GM12864 (cell line): ENCODE measurements at regions not wholly inside any gene's neighbourhood (a gene's known extent, or its start where the extent isn't known, plus 50 kb on each side); places are given as distances from the start of the nearest gene placed in this dataset.

ENCODE experiments used
- DNase-seq: peaks from one replicate; pipeline ENCODE4 v3.0.0-alpha.2; 2011; ENCODE audit warnings: low read depth
- H3K4me3 ChIP-seq: 2 replicates; pipeline ENCODE4 v1.5.1; 2011; ENCODE audit warnings: mild to moderate bottlenecking, low read depth, low read length, control low read depth
- TF ChIP-seq, protein P1 (sequence below): IDR thresholded peaks from 2 replicates; pipeline ENCODE4 v1.5.1; 2011; ENCODE audit warnings: low read depth, mild to moderate bottlenecking, moderate library complexity, low read length, control low read depth, inconsistent platforms; ENCODE audit errors: missing control alignments

GRCh38 chr3:193768070-193768394 lies 175.0 kb downstream of the OPA1 start:
- no peak overlapping the region for H3K4me3 ChIP-seq
- TF ChIP-seq, protein P1, sequence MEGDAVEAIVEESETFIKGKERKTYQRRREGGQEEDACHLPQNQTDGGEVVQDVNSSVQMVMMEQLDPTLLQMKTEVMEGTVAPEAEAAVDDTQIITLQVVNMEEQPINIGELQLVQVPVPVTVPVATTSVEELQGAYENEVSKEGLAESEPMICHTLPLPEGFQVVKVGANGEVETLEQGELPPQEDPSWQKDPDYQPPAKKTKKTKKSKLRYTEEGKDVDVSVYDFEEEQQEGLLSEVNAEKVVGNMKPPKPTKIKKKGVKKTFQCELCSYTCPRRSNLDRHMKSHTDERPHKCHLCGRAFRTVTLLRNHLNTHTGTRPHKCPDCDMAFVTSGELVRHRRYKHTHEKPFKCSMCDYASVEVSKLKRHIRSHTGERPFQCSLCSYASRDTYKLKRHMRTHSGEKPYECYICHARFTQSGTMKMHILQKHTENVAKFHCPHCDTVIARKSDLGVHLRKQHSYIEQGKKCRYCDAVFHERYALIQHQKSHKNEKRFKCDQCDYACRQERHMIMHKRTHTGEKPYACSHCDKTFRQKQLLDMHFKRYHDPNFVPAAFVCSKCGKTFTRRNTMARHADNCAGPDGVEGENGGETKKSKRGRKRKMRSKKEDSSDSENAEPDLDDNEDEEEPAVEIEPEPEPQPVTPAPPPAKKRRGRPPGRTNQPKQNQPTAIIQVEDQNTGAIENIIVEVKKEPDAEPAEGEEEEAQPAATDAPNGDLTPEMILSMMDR = no peak
- no peak for DNase-seq

DNA sequence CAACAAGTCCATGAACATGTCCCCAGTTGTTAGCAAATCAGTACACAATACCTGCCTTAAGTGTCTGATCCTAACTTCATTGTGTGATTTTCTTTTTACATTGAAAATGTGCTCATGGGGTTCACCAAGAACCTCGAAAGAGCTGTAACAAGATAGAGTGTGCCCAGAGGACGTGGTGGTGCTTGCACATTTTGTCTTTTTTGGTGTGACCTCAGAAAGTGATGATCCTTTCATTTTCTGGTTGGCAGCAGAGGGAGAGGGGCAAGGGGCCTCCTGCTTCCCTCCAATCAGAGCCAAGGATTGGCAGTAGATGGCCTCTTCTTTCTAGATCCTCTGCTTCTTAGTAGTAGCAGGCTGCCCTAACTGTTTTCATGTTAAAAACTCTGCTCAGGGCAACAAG lies 176.4 kb downstream of the OPA1 start:
- DNase-seq = no peak
- TF ChIP-seq, protein P1 = no peak
- no peak overlapping the region for H3K4me3 ChIP-seq

DNA sequence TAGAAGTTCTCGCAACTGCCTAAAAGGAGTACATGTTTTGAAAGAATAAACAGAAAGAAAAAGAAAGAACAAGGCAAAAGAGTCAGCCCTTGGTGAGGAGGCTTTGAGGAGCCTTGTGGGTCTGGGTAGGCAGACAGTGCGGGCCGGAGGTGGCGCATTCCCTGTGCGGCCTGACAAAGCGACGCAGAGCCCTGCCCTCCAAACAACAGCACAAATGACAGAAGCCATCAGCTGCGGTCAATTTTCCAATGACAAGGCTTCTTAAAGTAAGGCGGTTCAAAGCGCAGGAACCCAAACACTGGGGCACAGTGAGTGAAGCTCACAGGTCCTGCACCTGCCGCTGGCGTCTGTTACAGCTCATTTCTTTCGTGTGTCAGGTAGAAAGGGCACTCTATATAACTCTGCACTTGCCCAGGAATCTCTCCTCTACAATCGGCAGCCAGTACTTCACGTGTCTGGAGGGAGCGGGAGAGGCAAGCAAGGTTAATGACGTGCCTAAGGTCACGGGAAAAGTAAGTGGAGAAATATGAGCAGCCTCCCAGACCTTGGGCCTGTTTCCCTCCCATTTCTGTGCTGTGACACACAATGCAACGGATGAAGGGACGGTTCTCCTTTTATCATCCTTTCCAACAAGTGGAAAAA lies 178.1 kb downstream of the OPA1 start:
- no peak overlapping the region for H3K4me3 ChIP-seq
- TF ChIP-seq, protein P1 = no peak
- no peak for DNase-seq

DNA sequence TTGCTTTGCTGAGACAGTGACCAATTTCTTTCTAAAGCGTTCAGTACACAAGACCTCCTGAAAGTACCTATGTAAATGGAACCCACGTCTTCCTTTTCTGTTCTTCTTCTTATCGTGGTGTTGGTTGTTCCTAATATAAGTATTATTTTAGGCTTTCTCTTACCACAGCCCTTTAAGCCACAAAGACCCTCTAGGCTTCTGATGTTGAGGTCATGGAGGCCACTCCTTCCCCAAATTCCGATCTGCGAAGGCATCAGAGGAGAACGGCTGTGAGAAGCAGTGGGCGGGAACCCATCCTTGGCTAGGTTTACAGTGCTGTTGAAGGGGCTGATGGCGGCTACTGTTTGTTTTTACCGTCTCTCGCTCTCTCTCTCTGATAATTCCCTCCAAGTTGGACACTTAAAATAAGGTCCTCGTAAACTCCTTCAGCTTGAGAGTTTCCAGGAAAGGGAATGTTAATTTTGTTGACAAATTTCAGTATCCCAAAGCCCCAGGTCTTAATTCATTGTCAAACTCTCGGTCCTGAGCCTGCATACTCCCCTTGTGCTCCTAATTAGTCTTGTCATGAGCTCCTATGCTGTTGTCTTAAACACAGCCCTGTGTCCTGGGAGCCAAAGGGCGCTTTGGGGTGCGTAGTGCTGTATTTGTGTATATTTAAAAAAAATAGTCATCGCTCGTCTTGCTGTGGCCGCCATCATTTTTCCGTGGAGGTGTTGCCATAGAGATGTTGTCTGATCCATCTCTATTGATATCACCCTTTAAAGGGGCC lies 178.8 kb downstream of the OPA1 start:
- TF ChIP-seq, protein P1 = no peak
- H3K4me3 ChIP-seq = no peak overlapping the region
- DNase-seq = no peak

- DNase-seq = no peak
- TF ChIP-seq, protein P1 = no peak
- no peak overlapping the region for H3K4me3 ChIP-seq
Observed at GRCh38 chr3:193772422-193772763, 179.4 kb downstream of the OPA1 start.

- H3K4me3 ChIP-seq = no peak overlapping the region
- TF ChIP-seq, protein P1 = no peak
- DNase-seq = no peak
Observed at GRCh38 chr3:193773266-193774220, 180.5 kb downstream of the OPA1 start.
